Peyer's patch (tissue), 4 donors: ENCODE measurements at regions not wholly inside any gene's neighbourhood (a gene's known extent, or its start where the extent isn't known, plus 50 kb on each side); places are given as distances from the start of the nearest gene placed in this dataset.

Experiments
- CTCF ChIP-seq, 6 experiments: fragments of 450-650 bp in 4 of 6; fragments of 200-600 bp in 2 of 6; sonication (generic) in 1 of 6; IDR thresholded peaks; one replicate each; pipeline ENCODE4 v1.5.1; 2017 to 2019; ENCODE audit warnings: antibody characterized with exemption in 6 of 6, mild to moderate bottlenecking in 3 of 6, moderate library complexity in 1 of 6
- POLR2A ChIP-seq, 2 donors: fragments of 450-650 bp; IDR thresholded peaks; one replicate each; pipeline ENCODE4 v1.5.1; 2017; ENCODE audit warnings: antibody characterized with exemption in 2 of 2, mild to moderate bottlenecking in 2 of 2, moderate library complexity in 2 of 2

GRCh38 chr1:22323141-22323845, 128.4 kb upstream of the ZBTB40 start:
- TF ChIP-seq POLR2A (IDR thresholded peaks at IDR 0.05), result no peak
- no peak for TF ChIP-seq CTCF (IDR thresholded peaks at IDR 0.05)
